ENCODE measurements at regions not wholly inside any gene's neighbourhood (a gene's known extent, or its start where the extent isn't known, plus 50 kb on each side); places are given as distances from the start of the nearest gene placed in this dataset.
"Not testable (repeated sequence)": the region's sequence is repeated elsewhere in the genome, so short reads cannot be mapped to it uniquely, and the experiment has no call there.

DNA sequence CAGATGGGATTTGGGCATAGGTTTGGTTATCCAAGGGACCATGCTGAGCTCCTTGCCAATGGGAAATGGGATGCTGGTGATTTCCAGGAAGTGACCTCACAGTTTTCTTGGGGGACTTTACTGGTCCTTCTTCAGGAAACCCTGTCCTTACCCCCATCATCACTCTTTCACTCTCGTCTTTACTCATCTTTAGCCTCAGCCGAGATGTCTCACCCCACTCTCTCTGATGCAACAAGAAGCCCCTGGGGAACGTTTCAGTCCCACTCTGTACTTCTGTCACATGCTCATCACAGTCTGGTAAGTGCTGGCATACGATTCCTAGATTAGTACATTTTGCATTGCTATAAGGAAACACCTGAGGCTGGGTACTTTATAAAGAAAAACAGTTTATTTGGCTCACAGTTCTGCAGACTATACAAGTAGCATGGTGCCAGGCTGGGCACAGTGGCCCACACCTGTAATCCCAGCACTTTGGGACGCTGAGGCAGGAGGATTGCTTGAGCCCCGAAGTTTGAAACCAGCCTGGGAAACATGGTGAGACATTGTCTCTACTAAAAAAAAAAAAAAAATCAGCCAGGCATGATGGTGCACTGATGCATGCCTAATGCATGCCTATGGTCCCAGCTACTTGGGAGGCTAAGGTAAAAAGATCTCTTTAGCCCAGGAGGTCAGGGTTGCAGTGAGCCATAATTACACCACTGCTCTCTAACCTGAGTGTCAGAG, 63.5 kb upstream of the VKORC1L1 start:
- DNase-seq, result no peak

DNA sequence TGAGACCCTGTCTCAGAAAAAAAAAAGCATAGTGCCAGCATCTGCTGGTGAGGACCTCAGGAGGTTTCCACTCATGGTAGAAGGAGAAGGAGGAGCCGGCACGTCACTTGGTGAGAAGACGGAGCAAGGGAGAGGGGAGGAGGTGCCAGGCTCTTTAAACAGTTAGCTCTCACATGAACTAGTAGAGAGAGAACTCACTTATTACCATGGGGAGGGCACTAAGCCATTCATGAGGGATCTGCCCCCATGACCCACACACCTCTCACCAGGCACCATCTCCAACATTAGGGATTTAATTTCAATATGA, 62.9 kb upstream of the VKORC1L1 start:
- no peak for DNase-seq

GRCh38 chr7:65812281-65812680, 60.6 kb upstream of the VKORC1L1 start:
- DNase-seq, result no peak

- not testable (repeated sequence) for DNase-seq
Observed at GRCh38 chr7:65814556-65815167, 58.2 kb upstream of the VKORC1L1 start.

DNA sequence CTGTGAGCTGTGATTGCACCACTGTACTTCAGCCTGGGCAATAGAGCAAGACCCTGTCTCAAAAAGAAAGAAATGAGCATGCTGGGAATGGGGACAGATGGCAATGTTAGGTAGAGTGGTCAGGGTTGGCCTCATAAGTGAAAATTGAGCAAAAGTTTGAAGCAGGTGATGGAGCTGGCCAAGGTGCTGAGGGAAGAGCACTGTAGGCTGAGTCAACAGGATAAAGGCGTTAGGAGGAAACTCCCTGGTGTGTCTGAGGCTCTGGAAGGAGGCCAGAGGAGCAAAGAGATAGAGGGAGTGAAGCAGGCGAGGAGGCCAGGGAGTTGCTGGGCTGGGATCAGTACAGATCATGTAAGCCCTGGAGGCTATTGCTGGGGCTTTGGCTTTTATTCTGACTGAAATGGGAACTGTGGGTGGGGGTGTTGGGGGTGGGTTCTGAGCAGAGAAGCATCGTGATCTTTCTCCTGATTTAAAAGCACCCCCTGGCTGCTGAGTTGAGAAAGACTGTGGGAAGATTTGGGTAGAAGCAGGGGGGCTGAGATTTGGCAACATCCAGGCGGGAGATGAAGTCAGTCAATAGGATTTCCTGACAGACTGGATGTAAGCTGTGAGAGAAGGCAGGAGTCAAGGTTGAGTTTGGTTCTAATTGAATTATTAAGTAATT, 52.5 kb upstream of the VKORC1L1 start:
- no peak for DNase-seq

Data from activated CD8-positive, alpha-beta memory T cell treated with anti-CD3 and anti-CD28 coated beads for 24 hours (primary cell).